DMS53 treated with DMSO at 0.1 percent for 48 hours (cell line): ENCODE measurements at regions not wholly inside any gene's neighbourhood (a gene's known extent, or its start where the extent isn't known, plus 50 kb on each side); places are given as distances from the start of the nearest gene placed in this dataset.
"Not testable (repeated sequence)": the region's sequence is repeated elsewhere in the genome, so short reads cannot be mapped to it uniquely, and the experiment has no call there.

Experiments used
- DNase-seq: peaks from one replicate; lab custom pipeline; 2025; ENCODE audit not compliant: unreplicated experiment; lab: John Stamatoyannopoulos, UW

GRCh38 chrX:31014474-31014873 lies 57.4 kb downstream of the FTHL17 start:
- DNase-seq, result not testable (repeated sequence)

GRCh38 chrX:31012509-31013025 lies 59.3 kb downstream of the FTHL17 start:
- no peak for DNase-seq

GRCh38 chrX:31007321-31007720 lies 64.5 kb downstream of the FTHL17 start:
- no peak for DNase-seq

- no peak for DNase-seq
These were observed 65.8 kb downstream of the FTHL17 start for GRCh38 chrX:31006027-31006426.

GRCh38 chrX:30997411-30997810 lies 74.4 kb downstream of the FTHL17 start:
- no peak for DNase-seq

GRCh38 chrX:30995705-30996104 lies 76.1 kb downstream of the FTHL17 start:
- DNase-seq, result no peak

GRCh38 chrX:30995060-30995700 lies 76.7 kb downstream of the FTHL17 start:
- no peak for DNase-seq

- DNase-seq, result not testable (repeated sequence)
These were observed 77.8 kb downstream of the FTHL17 start for GRCh38 chrX:30994018-30994417.

GRCh38 chrX:30992381-30992904 lies 79.4 kb downstream of the FTHL17 start:
- DNase-seq, result peak; percentile 8

GRCh38 chrX:30990361-30990760 lies 81.5 kb downstream of the FTHL17 start:
- no peak for DNase-seq

GRCh38 chrX:30982467-30982866 lies 89.4 kb downstream of the FTHL17 start:
- no peak for DNase-seq

GRCh38 chrX:30981968-30982367 lies 89.9 kb downstream of the FTHL17 start:
- no peak for DNase-seq

- DNase-seq, result no peak
These were observed 90.2 kb upstream of the TAB3 start for GRCh38 chrX:30979271-30979670.

- no peak for DNase-seq
These were observed 86.4 kb upstream of the TAB3 start for GRCh38 chrX:30975467-30975866.

GRCh38 chrX:30973784-30974427 lies 84.9 kb upstream of the TAB3 start:
- no peak for DNase-seq

- peak; percentile 58 for DNase-seq
These were observed 82.9 kb upstream of the TAB3 start for GRCh38 chrX:30971774-30972603.

- no peak for DNase-seq
These were observed 78.5 kb upstream of the TAB3 start for GRCh38 chrX:30967516-30967915.

- no peak for DNase-seq
These were observed 76.7 kb upstream of the TAB3 start for GRCh38 chrX:30965767-30966166.

GRCh38 chrX:30961387-30962174 lies 72.5 kb upstream of the TAB3 start:
- no peak for DNase-seq

- no peak for DNase-seq
These were observed 68.7 kb upstream of the TAB3 start for GRCh38 chrX:30957753-30958152.

- DNase-seq, result no peak
These were observed 66.6 kb upstream of the TAB3 start for GRCh38 chrX:30955687-30956086.
